ENCODE measurements at regions not wholly inside any gene's neighbourhood (a gene's known extent, or its start where the extent isn't known, plus 50 kb on each side); places are given as distances from the start of the nearest gene placed in this dataset.

GRCh38 chr5:27257696-27258095 is 219.3 kb upstream of the CDH9 start:
- H3K27me3 ChIP-seq (ENCODE audit: insufficient read depth, poor library complexity, severe bottlenecking) = no peaks in the 10 kb centered on the region
- no peaks in the 10 kb centered on the region for H3K36me3 ChIP-seq (ENCODE audit: low read depth)
- ATAC-seq (ENCODE audit: low read depth) = no peak
- no peak overlapping the region for H3K4me3 ChIP-seq (ENCODE audit: severe bottlenecking)
- DNase-seq (ENCODE audit: low spot score) = no peak
- H3K4me1 ChIP-seq (ENCODE audit: insufficient read depth, poor library complexity, severe bottlenecking) = no peaks in the 10 kb centered on the region
- no peaks in the 10 kb centered on the region for H3K9me3 ChIP-seq (ENCODE audit: severe bottlenecking)
- no peak overlapping the region for H3K27ac ChIP-seq (ENCODE audit: poor library complexity, severe bottlenecking)
- TF ChIP-seq, protein P1, sequence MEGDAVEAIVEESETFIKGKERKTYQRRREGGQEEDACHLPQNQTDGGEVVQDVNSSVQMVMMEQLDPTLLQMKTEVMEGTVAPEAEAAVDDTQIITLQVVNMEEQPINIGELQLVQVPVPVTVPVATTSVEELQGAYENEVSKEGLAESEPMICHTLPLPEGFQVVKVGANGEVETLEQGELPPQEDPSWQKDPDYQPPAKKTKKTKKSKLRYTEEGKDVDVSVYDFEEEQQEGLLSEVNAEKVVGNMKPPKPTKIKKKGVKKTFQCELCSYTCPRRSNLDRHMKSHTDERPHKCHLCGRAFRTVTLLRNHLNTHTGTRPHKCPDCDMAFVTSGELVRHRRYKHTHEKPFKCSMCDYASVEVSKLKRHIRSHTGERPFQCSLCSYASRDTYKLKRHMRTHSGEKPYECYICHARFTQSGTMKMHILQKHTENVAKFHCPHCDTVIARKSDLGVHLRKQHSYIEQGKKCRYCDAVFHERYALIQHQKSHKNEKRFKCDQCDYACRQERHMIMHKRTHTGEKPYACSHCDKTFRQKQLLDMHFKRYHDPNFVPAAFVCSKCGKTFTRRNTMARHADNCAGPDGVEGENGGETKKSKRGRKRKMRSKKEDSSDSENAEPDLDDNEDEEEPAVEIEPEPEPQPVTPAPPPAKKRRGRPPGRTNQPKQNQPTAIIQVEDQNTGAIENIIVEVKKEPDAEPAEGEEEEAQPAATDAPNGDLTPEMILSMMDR (IDR thresholded peaks at IDR 0.05; ENCODE audit: poor library complexity, severe bottlenecking) = no peak

DNA sequence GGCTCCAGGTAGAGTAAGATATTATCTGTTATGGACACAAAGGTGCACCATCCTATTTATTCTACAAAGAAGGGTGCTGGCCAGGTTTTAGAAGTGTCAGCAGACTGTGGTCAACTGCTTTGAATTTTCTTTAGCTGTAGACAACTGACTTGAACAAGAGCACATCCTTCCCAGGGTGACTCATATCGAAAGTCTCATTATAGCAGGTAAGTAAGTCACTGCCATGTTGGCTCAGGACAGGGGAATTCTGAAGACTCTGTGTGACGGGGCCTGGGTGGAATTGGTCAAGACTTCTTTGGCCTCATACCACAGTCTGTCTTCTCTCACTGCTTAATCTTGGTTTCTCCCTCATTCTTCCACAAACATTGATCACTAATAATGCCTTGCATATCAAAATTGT is 214.5 kb upstream of the CDH9 start:
- TF ChIP-seq, protein P1 (IDR thresholded peaks at IDR 0.05; ENCODE audit: poor library complexity, severe bottlenecking) = no peak
- no peak for ATAC-seq (ENCODE audit: low read depth)
- H3K9me3 ChIP-seq (ENCODE audit: severe bottlenecking) = no peaks in the 10 kb centered on the region
- no peak overlapping the region for H3K4me3 ChIP-seq (ENCODE audit: severe bottlenecking)
- no peaks in the 10 kb centered on the region for H3K4me1 ChIP-seq (ENCODE audit: insufficient read depth, poor library complexity, severe bottlenecking)
- no peaks in the 10 kb centered on the region for H3K27me3 ChIP-seq (ENCODE audit: insufficient read depth, poor library complexity, severe bottlenecking)
- H3K27ac ChIP-seq (ENCODE audit: poor library complexity, severe bottlenecking) = no peak overlapping the region
- DNase-seq (ENCODE audit: low spot score) = no peak
- no peaks in the 10 kb centered on the region; the same call in 1 of the 2 replicates for H3K36me3 ChIP-seq (ENCODE audit: low read depth)

- Histone ChIP-seq H3K36me3 (ENCODE audit: low read depth) (peaks cover 14% of the 10 kb centered on the region), H3K27ac (ENCODE audit: poor library complexity, severe bottlenecking) (peak overlapping the region; percentile 99), H3K27me3 (ENCODE audit: insufficient read depth, poor library complexity, severe bottlenecking) (no peaks in the 10 kb centered on the region), H3K4me3 (ENCODE audit: severe bottlenecking) (no peak overlapping the region), H3K4me1 (ENCODE audit: insufficient read depth, poor library complexity, severe bottlenecking) (peaks cover 30% of the 10 kb centered on the region), H3K9me3 (ENCODE audit: severe bottlenecking) (peaks cover 3% of the 10 kb centered on the region)
- TF ChIP-seq, protein P1 (IDR thresholded peaks at IDR 0.05; ENCODE audit: poor library complexity, severe bottlenecking) = peak; percentile 25
- ATAC-seq (ENCODE audit: low read depth) (no peak; the same call in 2 of the 3 replicates), DNase-seq (ENCODE audit: low spot score) (no peak)
Observed at GRCh38 chr5:27242258-27242626, 203.9 kb upstream of the CDH9 start.

- H3K27me3 ChIP-seq (ENCODE audit: insufficient read depth, poor library complexity, severe bottlenecking) = no peaks in the 10 kb centered on the region
- H3K27ac ChIP-seq (ENCODE audit: poor library complexity, severe bottlenecking) = peak overlapping the region; percentile 99
- DNase-seq (ENCODE audit: low spot score) = no peak
- peaks cover 14% of the 10 kb centered on the region for H3K36me3 ChIP-seq (ENCODE audit: low read depth)
- H3K9me3 ChIP-seq (ENCODE audit: severe bottlenecking) = peaks cover 3% of the 10 kb centered on the region
- ATAC-seq (ENCODE audit: low read depth) = peak; percentile 93
- H3K4me3 ChIP-seq (ENCODE audit: severe bottlenecking) = no peak overlapping the region
- TF ChIP-seq, protein P1 (IDR thresholded peaks at IDR 0.05; ENCODE audit: poor library complexity, severe bottlenecking) = peak; percentile 50
- H3K4me1 ChIP-seq (ENCODE audit: insufficient read depth, poor library complexity, severe bottlenecking) = peaks cover 29% of the 10 kb centered on the region
Observed at GRCh38 chr5:27241564-27242257, 203.3 kb upstream of the CDH9 start.

- Histone ChIP-seq H3K9me3 (ENCODE audit: severe bottlenecking) (peaks cover 3% of the 10 kb centered on the region), H3K27me3 (ENCODE audit: insufficient read depth, poor library complexity, severe bottlenecking) (no peaks in the 10 kb centered on the region), H3K4me1 (ENCODE audit: insufficient read depth, poor library complexity, severe bottlenecking) (peaks cover 27% of the 10 kb centered on the region), H3K27ac (ENCODE audit: poor library complexity, severe bottlenecking) (peak overlapping the region; percentile 99), H3K36me3 (ENCODE audit: low read depth) (peaks cover 14% of the 10 kb centered on the region), H3K4me3 (ENCODE audit: severe bottlenecking) (no peak overlapping the region)
- no peak for ATAC-seq (ENCODE audit: low read depth)
- DNase-seq (ENCODE audit: low spot score) = no peak
- TF ChIP-seq, protein P1 (IDR thresholded peaks at IDR 0.05; ENCODE audit: poor library complexity, severe bottlenecking) = no peak
Observed at GRCh38 chr5:27240791-27241190, 202.4 kb upstream of the CDH9 start.
